22Rv1 (cell line): ENCODE measurements at regions not wholly inside any gene's neighbourhood (a gene's known extent, or its start where the extent isn't known, plus 50 kb on each side); places are given as distances from the start of the nearest gene placed in this dataset.

Source experiments
- ZFX ChIP-seq: fragments of 450-650 bp; IDR thresholded peaks from 2 replicates; pipeline ENCODE4 v1.6.1; 2017; ENCODE audit warnings: antibody characterized with exemption, borderline replicate concordance
- TF ChIP-seq, protein P1 (sequence below): fragments of 450-650 bp; IDR thresholded peaks from 2 replicates; pipeline ENCODE4 v1.5.1; 2017; ENCODE audit warnings: mild to moderate bottlenecking

DNA sequence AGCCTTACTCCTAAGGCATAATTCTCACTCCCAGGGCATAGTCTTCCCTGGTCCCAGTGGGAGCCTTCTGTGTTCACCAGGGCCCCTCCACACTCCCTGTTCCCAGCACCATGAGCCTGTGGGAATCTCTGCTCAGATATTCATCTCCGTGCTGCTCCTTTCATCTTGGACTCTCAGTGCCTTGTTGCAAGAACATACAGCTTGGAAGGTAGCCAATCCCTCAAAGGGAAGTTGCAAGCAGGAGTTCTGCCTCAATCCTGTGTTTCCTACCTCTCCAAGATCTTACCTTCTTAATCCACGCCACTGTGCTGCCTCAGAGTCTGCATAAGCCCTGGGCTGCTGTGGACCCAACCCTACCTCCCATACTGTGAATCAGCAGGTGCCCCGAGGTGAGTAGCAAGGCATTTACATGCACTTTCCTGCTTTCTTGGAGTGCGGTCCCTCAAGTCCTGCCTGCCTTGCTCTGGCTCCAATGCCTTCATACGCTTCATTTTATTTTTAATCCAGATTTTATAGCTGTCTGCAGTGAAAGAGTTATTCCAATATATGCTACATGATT lies 413.8 kb upstream of the RAB6C start:
- TF ChIP-seq, protein P1, sequence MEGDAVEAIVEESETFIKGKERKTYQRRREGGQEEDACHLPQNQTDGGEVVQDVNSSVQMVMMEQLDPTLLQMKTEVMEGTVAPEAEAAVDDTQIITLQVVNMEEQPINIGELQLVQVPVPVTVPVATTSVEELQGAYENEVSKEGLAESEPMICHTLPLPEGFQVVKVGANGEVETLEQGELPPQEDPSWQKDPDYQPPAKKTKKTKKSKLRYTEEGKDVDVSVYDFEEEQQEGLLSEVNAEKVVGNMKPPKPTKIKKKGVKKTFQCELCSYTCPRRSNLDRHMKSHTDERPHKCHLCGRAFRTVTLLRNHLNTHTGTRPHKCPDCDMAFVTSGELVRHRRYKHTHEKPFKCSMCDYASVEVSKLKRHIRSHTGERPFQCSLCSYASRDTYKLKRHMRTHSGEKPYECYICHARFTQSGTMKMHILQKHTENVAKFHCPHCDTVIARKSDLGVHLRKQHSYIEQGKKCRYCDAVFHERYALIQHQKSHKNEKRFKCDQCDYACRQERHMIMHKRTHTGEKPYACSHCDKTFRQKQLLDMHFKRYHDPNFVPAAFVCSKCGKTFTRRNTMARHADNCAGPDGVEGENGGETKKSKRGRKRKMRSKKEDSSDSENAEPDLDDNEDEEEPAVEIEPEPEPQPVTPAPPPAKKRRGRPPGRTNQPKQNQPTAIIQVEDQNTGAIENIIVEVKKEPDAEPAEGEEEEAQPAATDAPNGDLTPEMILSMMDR = no peak
- no peak for TF ChIP-seq ZFX
